Ovary (tissue), 3 donors: ENCODE measurements at regions not wholly inside any gene's neighbourhood (a gene's known extent, or its start where the extent isn't known, plus 50 kb on each side); places are given as distances from the start of the nearest gene placed in this dataset.

Experiments used
- EP300 ChIP-seq: sonication (generic); formaldehyde crosslinking; IDR thresholded peaks from one replicate; pipeline ENCODE4 v1.6.1; 2017; ENCODE audit warnings: antibody characterized with exemption
- TF ChIP-seq, protein P1 (sequence below), 3 donors: fragments of 450-650 bp in 2 of 3; fragments of 200-600 bp in 1 of 3; IDR thresholded peaks; one replicate each; pipeline versions ENCODE4 v1.5.1 to v1.8.0; 2016 to 2022; ENCODE audit warnings: antibody characterized with exemption in 3 of 3, mild to moderate bottlenecking in 1 of 3
- donor health status: DM: no; HTN: no; CAD: no.

GRCh38 chr3:176794406-176794805 is 402.9 kb downstream of the TBL1XR1 start:
- TF ChIP-seq, protein P1, sequence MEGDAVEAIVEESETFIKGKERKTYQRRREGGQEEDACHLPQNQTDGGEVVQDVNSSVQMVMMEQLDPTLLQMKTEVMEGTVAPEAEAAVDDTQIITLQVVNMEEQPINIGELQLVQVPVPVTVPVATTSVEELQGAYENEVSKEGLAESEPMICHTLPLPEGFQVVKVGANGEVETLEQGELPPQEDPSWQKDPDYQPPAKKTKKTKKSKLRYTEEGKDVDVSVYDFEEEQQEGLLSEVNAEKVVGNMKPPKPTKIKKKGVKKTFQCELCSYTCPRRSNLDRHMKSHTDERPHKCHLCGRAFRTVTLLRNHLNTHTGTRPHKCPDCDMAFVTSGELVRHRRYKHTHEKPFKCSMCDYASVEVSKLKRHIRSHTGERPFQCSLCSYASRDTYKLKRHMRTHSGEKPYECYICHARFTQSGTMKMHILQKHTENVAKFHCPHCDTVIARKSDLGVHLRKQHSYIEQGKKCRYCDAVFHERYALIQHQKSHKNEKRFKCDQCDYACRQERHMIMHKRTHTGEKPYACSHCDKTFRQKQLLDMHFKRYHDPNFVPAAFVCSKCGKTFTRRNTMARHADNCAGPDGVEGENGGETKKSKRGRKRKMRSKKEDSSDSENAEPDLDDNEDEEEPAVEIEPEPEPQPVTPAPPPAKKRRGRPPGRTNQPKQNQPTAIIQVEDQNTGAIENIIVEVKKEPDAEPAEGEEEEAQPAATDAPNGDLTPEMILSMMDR (IDR thresholded peaks at IDR 0.05): no peak
- no peak for TF ChIP-seq EP300
